CD4-positive, alpha-beta T cell treated with Interferon alpha-2 for 1 hour (primary cell): ENCODE measurements at regions not wholly inside any gene's neighbourhood (a gene's known extent, or its start where the extent isn't known, plus 50 kb on each side); places are given as distances from the start of the nearest gene placed in this dataset.

Source experiments
- DNase-seq, 2 donors: peaks; one replicate each; pipeline ENCODE4 v3.0.0-alpha.2; 2020 to 2022

DNA sequence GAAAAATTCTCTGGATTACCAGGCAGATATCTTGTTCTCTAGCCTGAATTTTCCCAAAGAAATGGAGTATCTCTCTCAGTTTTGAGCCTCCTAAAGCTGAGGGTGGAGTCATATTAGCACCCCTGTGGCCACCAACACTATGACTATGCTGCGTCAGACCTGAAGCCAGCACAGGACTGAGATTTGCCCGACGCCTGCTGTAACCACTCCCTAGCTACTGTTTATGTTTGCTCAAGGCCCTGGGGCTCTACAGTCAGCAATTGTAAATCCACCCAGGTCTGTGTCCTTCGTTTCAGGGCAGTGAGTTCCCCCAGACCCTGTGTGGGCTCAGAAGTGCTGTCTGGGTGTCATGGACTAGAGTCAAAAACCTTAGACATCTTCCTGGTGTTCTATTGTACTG, 61.4 kb downstream of the ZXDA start:
- DNase-seq, result no peak

- DNase-seq, result no peak
Measured at GRCh38 chrX:57822818-57823217, 87.4 kb downstream of the ZXDA start.

- DNase-seq, result no peak
Measured at GRCh38 chrX:57822398-57822797, 87.9 kb downstream of the ZXDA start.

GRCh38 chrX:57821703-57822387, 88.4 kb downstream of the ZXDA start:
- DNase-seq, result peak; percentile 9 to 64

DNA sequence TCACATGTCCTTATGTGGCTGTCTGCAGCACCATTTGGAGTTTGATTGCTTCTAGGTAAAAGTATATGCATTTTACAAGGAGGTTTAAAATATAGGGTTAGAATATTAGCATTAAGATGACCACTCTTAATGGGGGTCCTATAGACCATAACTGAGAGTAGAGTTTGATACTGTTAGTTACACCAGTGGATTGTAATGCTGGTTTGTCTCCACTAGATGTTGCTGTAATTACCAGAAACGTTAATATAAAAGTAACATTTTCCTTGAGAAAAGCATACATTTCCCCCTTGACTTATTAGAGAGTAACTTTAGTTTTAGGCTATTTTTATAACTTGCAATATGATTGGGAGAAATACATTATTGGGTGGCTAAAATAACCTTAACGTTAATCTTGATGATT, 93.0 kb downstream of the ZXDA start:
- DNase-seq, result peak in 1 of 2 donors; percentile 9

DNA sequence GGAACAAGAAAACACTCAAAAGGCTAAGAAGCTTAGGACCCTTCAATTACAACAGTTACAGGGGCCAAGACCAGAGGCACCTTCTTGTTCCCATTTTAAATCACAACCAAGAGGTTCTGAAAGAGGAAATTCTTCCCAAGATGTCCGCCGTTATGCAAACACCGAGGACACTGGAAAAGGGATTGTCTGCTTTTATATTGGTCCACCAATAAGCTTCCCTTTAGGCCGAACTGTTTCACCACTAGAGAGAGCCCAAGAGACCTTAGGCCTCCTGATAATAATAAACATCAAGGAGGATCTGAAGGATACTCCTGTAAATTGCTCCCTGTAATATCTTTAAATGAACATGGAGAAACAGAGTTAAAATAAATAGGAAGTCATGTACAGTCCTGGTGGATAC, 92.6 kb upstream of the NLRP2B start:
- no peak for DNase-seq

DNA sequence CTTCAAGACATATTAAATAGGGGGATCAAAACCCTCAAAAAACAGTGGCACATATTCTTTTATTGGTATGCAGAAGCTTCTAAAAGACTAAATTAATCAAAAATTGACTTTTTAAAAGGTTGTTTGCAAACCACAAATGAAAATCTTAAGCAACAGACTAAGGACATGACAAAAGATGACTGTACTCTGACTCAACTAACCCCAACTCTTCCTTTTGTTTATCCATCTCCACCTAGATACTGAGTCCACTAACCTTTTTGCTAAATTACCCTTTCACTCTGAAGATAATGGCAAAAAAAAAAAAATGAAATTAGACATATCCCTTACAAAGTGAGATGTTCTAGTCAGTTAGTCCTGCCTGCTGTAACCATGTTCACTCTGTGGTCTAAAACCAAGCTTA, 91.6 kb upstream of the NLRP2B start:
- no peak for DNase-seq

DNA sequence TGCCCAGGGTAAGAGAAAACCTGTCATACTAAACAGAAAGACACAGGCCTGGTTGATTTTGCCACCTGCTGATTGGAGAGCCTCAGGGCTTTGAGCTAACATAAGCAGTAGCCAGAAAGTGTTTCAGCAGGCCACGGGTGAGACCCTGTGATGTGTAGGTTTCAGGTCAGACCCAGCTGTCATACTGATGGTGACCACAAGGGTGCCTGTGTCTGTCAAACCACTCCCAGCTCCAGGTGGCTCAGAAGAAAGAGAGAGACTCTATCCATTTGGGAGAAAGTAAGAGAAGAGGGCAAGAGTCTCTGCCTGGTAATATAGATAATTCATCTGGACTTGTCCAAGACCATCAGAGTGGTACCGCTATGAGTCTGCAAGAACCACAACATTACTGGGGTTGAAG, 72.8 kb upstream of the NLRP2B start:
- no peak for DNase-seq

DNA sequence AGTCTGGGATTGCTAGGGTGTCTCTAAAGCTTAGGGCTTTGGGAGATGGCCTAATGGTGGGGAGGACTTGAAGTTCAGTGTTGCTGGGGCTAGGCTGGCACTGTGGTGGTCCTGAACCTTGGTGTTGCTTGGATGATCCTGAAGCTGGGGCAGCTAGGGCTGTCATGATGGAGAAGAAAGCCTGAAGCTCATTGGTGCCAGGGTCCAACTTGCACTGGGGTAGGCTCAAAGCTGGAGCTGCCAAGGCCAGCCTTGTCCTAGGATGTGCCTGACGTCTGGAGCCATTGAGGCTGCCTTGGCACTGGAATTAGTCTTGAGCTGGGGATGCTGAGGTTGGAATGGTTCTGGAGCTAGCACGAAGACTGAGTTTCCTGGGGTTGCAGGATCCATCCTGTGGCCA, 61.0 kb upstream of the NLRP2B start:
- DNase-seq, result no peak

GRCh38 chrX:57737881-57738280, 57.8 kb upstream of the NLRP2B start:
- no peak for DNase-seq
